Heart left ventricle (tissue), 16 donors: ENCODE measurements at regions not wholly inside any gene's neighbourhood (a gene's known extent, or its start where the extent isn't known, plus 50 kb on each side); places are given as distances from the start of the nearest gene placed in this dataset.

Experiments used
- ATAC-seq, 4 donors: fragments of 200-7000 bp; cut with Tn5 transposase; one replicate each; pipeline ENCODE4 v1.9.1; 2020 to 2022; ENCODE audit warnings: moderate library complexity in 4 of 4, mild to moderate bottlenecking in 3 of 4, moderate number of reproducible peaks in 1 of 4
- DNase-seq, 5 donors: peaks; one replicate each; pipeline ENCODE4 v3.0.0-alpha.2; 2020
- H3K27ac ChIP-seq, 12 donors: fragments of 200-600 bp; sonication (generic) in 4 of 12; one replicate each; pipeline versions ENCODE4 v1.5.0 to v1.8.0; 2016 to 2022; ENCODE audit warnings: mild to moderate bottlenecking in 2 of 12
- H3K27me3 ChIP-seq, 9 donors: fragments of 200-600 bp; sonication (generic) in 2 of 9; one replicate each; pipeline versions ENCODE4 v1.5.1 to v1.8.0; 2016 to 2022; ENCODE audit warnings: mild to moderate bottlenecking in 3 of 9
- H3K36me3 ChIP-seq, 9 donors: fragments of 200-600 bp; sonication (generic) in 2 of 9; one replicate each; pipeline versions ENCODE4 v1.5.0 to v1.8.0; 2018 to 2022; ENCODE audit warnings: mild to moderate bottlenecking in 2 of 9
- H3K4me1 ChIP-seq, 12 donors: fragments of 200-600 bp; sonication (generic) in 4 of 12; one replicate each; pipeline versions ENCODE4 v1.5.0 to v1.8.0; 2016 to 2022; ENCODE audit warnings: mild to moderate bottlenecking in 3 of 12
- H3K4me3 ChIP-seq, 12 donors: fragments of 200-600 bp; sonication (generic) in 4 of 12; one replicate each; pipeline versions ENCODE4 v1.5.0 to v1.8.0; 2017 to 2022; ENCODE audit warnings: mild to moderate bottlenecking in 9 of 12, moderate library complexity in 4 of 12
- H3K9me3 ChIP-seq, 12 donors: fragments of 200-600 bp; sonication (generic) in 4 of 12; one replicate each; pipeline versions ENCODE4 v1.5.0 to v1.8.0; 2016 to 2022; ENCODE audit warnings: mild to moderate bottlenecking in 1 of 12
- CTCF ChIP-seq, 12 donors: fragments of 200-600 bp; sonication (generic) in 4 of 12; IDR thresholded peaks; one replicate each; pipeline versions ENCODE4 v1.5.0 to v1.8.0; 2018 to 2022; ENCODE audit warnings: antibody characterized with exemption in 12 of 12, mild to moderate bottlenecking in 5 of 12
- POLR2A ChIP-seq, 2 donors: fragments of 450-650 bp; IDR thresholded peaks; one replicate each; pipeline ENCODE4 v1.6.1; 2017; ENCODE audit warnings: antibody characterized with exemption in 2 of 2, mild to moderate bottlenecking in 2 of 2, moderate library complexity in 2 of 2
- WGBS, 4 donors: extraction: QIAGEN DNeasy Blood & Tissue Kit in 2 of 4; methylation state at CpG; one replicate each; pipeline versions ENCODE4 v1.1.5 to v1.1.7; 2013 to 2018; 5-methylcytosine and 5-hydroxymethylcytosine counted together
- intact Hi-C, 10 donors: fragments of 100-400 bp; cut with DNase I; formaldehyde crosslinking; loops; one replicate each; pipeline versions ENCODE4 v1.11.1 to v1.14.2; 2022
- donor health status: ischemic (EF 13 %, LVEDD 7.1; RV severe dilation, severe dysfunction).
- donor health status: healthy with polysubstance abuse.
- donor health status: DM: no; HTN: yes; CAD: no.
- donor health status: DM: no; HTN: no; CAD: no.
- donor health status: ischemic (EF 25% LVEDD 6.9; RV normal size, moderate dysfunction).
- donor health status: ischemic (EF 25% LVEDD 5.7; RV mildly dilated, moderate dysfunction).
- donor health status: healthy.
- donor health status: DM: yes; HTN: yes; CAD: no.
- donor health status: ischemic (EF 35%, LVEDD 5.7; RV mildly dilated, moderate dysfunction).
- donor health status: nonischemic (EF 11% LVEDD 7.7; RV severe dilation, severe dysfunction).
- donor health status: DM: yes; HTN: yes; CAD: no.
- donor health status: PGD.
- donor health status: ischemic (EF 29% LVEDD 5.4; RV normal size, mild dysfunction).
- donor health status: nonischemic (EF 23%, LVEDD 6.1; RV moderate dilation, normal function).

DNA sequence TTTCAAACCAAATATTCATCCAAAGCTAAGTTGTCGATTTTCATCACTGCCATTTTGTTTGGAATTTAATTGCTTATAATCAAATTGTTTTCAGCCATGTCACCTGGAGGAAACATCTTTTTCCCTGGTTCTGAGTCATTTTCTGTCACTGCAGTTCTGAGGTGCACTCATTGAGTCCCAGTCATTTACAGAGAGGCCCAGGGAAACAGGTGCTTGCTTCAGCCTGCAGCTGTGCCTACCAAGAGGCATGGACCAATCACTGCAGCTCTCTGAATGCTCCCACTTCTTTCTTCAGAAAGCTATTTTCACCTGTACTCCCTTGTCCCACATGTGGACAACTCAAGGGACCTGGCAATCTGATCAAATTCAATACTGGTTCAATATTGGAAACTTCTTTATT lies 308.1 kb downstream of the COG6 start:
- WGBS, 4 donors = 92 to 96% (median 93%) methylated on average over 1 of the region's 1 CpG
- H3K4me1 ChIP-seq = peaks cover 0 to 3% (median 0%) of the 10 kb centered on the region in 12 donors

GRCh38 chr13:39965309-39965708 lies 309.8 kb downstream of the COG6 start:
- 52 to 64% (median 61%) methylated on average over 3 of the region's 3 CpGs for WGBS, 4 donors
- no peak for ATAC-seq
- intact Hi-C loops = no loop called here

More for the DNA sequence above, 308.1 kb downstream of the COG6 start:
- DNase-seq (no peak), ATAC-seq (no peak)
- no peak for TF ChIP-seq CTCF (IDR thresholded peaks at IDR 0.05)
- TF ChIP-seq POLR2A (IDR thresholded peaks at IDR 0.05) = no peak
- H3K4me3 ChIP-seq = no peak overlapping the region
- no peaks in the 10 kb centered on the region for H3K9me3 ChIP-seq
- H3K27me3 ChIP-seq = no peaks in the 10 kb centered on the region
- H3K27ac ChIP-seq = no peak overlapping the region
- H3K36me3 ChIP-seq = no peaks in the 10 kb centered on the region
- intact Hi-C loops = no loop called here

DNA sequence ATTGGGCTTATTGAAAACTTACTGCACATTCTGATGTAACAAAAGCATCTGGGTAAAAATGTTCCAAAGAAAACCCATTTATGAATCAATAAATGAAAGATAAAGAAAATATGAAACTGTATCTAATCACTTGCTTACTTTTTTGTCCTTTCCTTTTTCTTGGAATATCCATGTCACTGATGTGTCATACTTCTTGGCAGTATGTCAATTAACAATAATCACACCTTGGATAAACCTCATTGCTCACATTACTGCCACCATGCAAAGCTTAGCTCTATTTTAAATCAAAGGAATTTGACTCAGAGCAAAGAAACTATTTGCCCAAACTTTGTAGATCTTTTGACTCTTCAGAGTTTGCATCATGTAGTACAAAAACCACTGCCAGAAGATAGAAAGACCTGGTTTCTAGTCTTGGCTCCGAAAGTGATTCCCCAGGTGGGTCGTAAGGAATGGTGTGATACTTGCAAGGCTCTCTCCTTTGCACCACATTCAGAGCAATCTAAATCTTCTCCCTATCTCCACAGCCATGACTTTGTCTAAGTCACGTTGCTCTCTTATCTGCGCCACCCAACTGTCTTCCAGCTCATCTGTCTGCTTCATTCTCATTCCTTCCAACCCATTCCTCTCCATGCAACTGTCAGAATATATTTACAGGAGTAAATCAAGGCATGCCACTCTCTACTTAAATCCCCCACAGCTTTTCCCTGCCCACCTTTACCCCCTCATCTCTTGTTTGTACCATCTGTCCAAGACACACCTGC lies 311.9 kb downstream of the COG6 start:
- DNase-seq = no peak
- Histone ChIP-seq H3K27ac (no peak overlapping the region), H3K4me3 (no peak overlapping the region), H3K27me3 (no peaks in the 10 kb centered on the region), H3K4me1 (no peaks in the 10 kb centered on the region), H3K9me3 (no peaks in the 10 kb centered on the region), H3K36me3 (no peaks in the 10 kb centered on the region)
- intact Hi-C loops = no loop called here
- TF ChIP-seq POLR2A (IDR thresholded peaks at IDR 0.05) = no peak
- TF ChIP-seq CTCF (IDR thresholded peaks at IDR 0.05) = no peak
- WGBS, 4 donors = 86 to 91% (median 88%) methylated on average over 4 of the region's 4 CpGs
- ATAC-seq = no peak

More at GRCh38 chr13:39965309-39965708, 309.8 kb downstream of the COG6 start:
- DNase-seq = no peak
- H3K4me3 ChIP-seq = no peak overlapping the region
- peaks cover 0 to 3% (median 0%) of the 10 kb centered on the region in 12 donors for H3K4me1 ChIP-seq
- no peaks in the 10 kb centered on the region for H3K27me3 ChIP-seq
- H3K9me3 ChIP-seq = no peaks in the 10 kb centered on the region
- H3K27ac ChIP-seq = no peak overlapping the region
- no peaks in the 10 kb centered on the region for H3K36me3 ChIP-seq
- TF ChIP-seq POLR2A (IDR thresholded peaks at IDR 0.05) (no peak), CTCF (IDR thresholded peaks at IDR 0.05) (no peak)

- Histone ChIP-seq H3K36me3 (no peaks in the 10 kb centered on the region), H3K27ac (no peak overlapping the region), H3K4me1 (no peaks in the 10 kb centered on the region), H3K9me3 (no peaks in the 10 kb centered on the region), H3K4me3 (no peak overlapping the region), H3K27me3 (no peaks in the 10 kb centered on the region)
- intact Hi-C loops = no loop called here
- ATAC-seq (no peak), DNase-seq (no peak)
- TF ChIP-seq POLR2A (IDR thresholded peaks at IDR 0.05) (no peak), CTCF (IDR thresholded peaks at IDR 0.05) (no peak)
- WGBS, 4 donors = 76 to 87% (median 82%) methylated on average over 6 of the region's 6 CpGs
Measured at GRCh38 chr13:39968646-39969475, 313.4 kb downstream of the COG6 start.
